Kidney (tissue), 13 donors: ENCODE measurements at regions not wholly inside any gene's neighbourhood (a gene's known extent, or its start where the extent isn't known, plus 50 kb on each side); places are given as distances from the start of the nearest gene placed in this dataset.

ENCODE experiments used
- DNase-seq, 5 donors: peaks; one replicate each; pipeline ENCODE4 v3.0.0-alpha.2; 2013 to 2020
- FAIRE-seq: peaks from 2 replicates; lab custom pipeline; 2012; peaks lifted over from hg19 to GRCh38; lab: Jason Lieb, UNC
- H3K27ac ChIP-seq, 2 donors: one replicate each; pipeline ENCODE4 v1.7.0; 2013; ENCODE audit warnings: low read depth in 2 of 2, low read length in 2 of 2, inconsistent platforms in 1 of 2
- H3K27me3 ChIP-seq: one replicate; pipeline ENCODE4 v1.7.1; 2013; ENCODE audit warnings: low read length, inconsistent platforms; ENCODE audit not compliant: control insufficient read depth, insufficient read depth
- H3K36me3 ChIP-seq, 3 donors: one replicate each; pipeline versions ENCODE4 v1.7.0 to v1.7.1; 2013; ENCODE audit warnings: low read length in 3 of 3, control low read depth in 1 of 3, inconsistent platforms in 1 of 3; ENCODE audit not compliant: insufficient read depth in 3 of 3, control insufficient read depth in 2 of 3
- H3K4me1 ChIP-seq, 3 donors: one replicate each; pipeline versions ENCODE4 v1.7.0 to v1.7.1; 2013; ENCODE audit warnings: low read length in 3 of 3, inconsistent platforms in 1 of 3, low read depth in 1 of 3; ENCODE audit not compliant: control insufficient read depth in 2 of 3, insufficient read depth in 2 of 3
- H3K4me3 ChIP-seq, 3 donors: one replicate each; pipeline versions ENCODE4 v1.7.0 to v1.8.1; 2013; ENCODE audit warnings: low read length in 3 of 3, control low read depth in 1 of 3, inconsistent platforms in 1 of 3
- H3K9ac ChIP-seq, 3 donors: one replicate each; pipeline versions ENCODE4 v1.7.0 to v1.7.1; 2013; ENCODE audit warnings: low read length in 3 of 3, control low read depth in 1 of 3, inconsistent platforms in 1 of 3
- H3K9me3 ChIP-seq, 3 donors: one replicate each; pipeline versions ENCODE4 v1.7.0 to v1.7.1; 2013; ENCODE audit warnings: low read length in 3 of 3, control low read depth in 1 of 3, inconsistent platforms in 1 of 3; ENCODE audit not compliant: control insufficient read depth in 2 of 3, insufficient read depth in 1 of 3
- CTCF ChIP-seq: IDR thresholded peaks from 3 replicates; pipeline ENCODE4 v1.5.1; 2012; ENCODE audit warnings: mild to moderate bottlenecking, moderate library complexity, borderline replicate concordance; ENCODE audit not compliant: insufficient read depth; ENCODE audit errors: extremely low read depth
- intact Hi-C: fragments of 100-400 bp; cut with DNase I; formaldehyde crosslinking; loops from one replicate; pipeline ENCODE4 v1.11.1; 2022
- donor health status: control.
- donor health status: control.
- donor health status: control.
- donor health status: control.
- donor health status: control.
- donor health status: DM: yes; HTN: yes; CAD: no.
- donor health status: Normal renal cell carcinoma (clear cell type).

GRCh38 chr6:170160031-170160627 is 130.7 kb downstream of the DLL1 start:
- no peaks in the 10 kb centered on the region for H3K36me3 ChIP-seq
- H3K27ac ChIP-seq: no peak overlapping the region
- H3K9me3 ChIP-seq: no peaks in the 10 kb centered on the region
- H3K4me1 ChIP-seq: peaks cover 0 to 3% (median 0%) of the 10 kb centered on the region in 3 donors
- intact Hi-C loops: no loop called here
- no peak overlapping the region for H3K4me3 ChIP-seq
- peak in 2 of 5 donors; percentile 44 to 62 for DNase-seq
- no peak overlapping the region for H3K9ac ChIP-seq
- no peak for TF ChIP-seq CTCF
- FAIRE-seq: no peak
- no peaks in the 10 kb centered on the region for H3K27me3 ChIP-seq

- DNase-seq (peak in 2 of 5 donors; percentile 49 to 65), FAIRE-seq (no peak)
- Histone ChIP-seq H3K9me3 (no peaks in the 10 kb centered on the region), H3K9ac (no peak overlapping the region), H3K4me1 (peaks cover 0 to 2% (median 0%) of the 10 kb centered on the region in 3 donors), H3K27me3 (no peaks in the 10 kb centered on the region), H3K27ac (no peak overlapping the region), H3K4me3 (no peak overlapping the region), H3K36me3 (no peaks in the 10 kb centered on the region)
- intact Hi-C loops: no loop called here
- no peak for TF ChIP-seq CTCF
Measured at GRCh38 chr6:170159022-170159965, 131.6 kb downstream of the DLL1 start.

GRCh38 chr6:170158296-170159021 is 132.4 kb downstream of the DLL1 start:
- FAIRE-seq: no peak

More at GRCh38 chr6:170158296-170159021, 132.4 kb downstream of the DLL1 start:
- no peak overlapping the region for H3K9ac ChIP-seq
- H3K9me3 ChIP-seq: no peaks in the 10 kb centered on the region
- H3K27me3 ChIP-seq: no peaks in the 10 kb centered on the region
- no peak overlapping the region for H3K4me3 ChIP-seq
- DNase-seq: peak in 2 of 5 donors; percentile 33 to 55
- no peak for TF ChIP-seq CTCF
- intact Hi-C loops: no loop called here
- H3K4me1 ChIP-seq: no peaks in the 10 kb centered on the region
- H3K27ac ChIP-seq: no peak overlapping the region
- no peaks in the 10 kb centered on the region for H3K36me3 ChIP-seq
